ENCODE measurements at regions not wholly inside any gene's neighbourhood (a gene's known extent, or its start where the extent isn't known, plus 50 kb on each side); places are given as distances from the start of the nearest gene placed in this dataset.
"Not testable (repeated sequence)": the region's sequence is repeated elsewhere in the genome, so short reads cannot be mapped to it uniquely, and the experiment has no call there.

DNA sequence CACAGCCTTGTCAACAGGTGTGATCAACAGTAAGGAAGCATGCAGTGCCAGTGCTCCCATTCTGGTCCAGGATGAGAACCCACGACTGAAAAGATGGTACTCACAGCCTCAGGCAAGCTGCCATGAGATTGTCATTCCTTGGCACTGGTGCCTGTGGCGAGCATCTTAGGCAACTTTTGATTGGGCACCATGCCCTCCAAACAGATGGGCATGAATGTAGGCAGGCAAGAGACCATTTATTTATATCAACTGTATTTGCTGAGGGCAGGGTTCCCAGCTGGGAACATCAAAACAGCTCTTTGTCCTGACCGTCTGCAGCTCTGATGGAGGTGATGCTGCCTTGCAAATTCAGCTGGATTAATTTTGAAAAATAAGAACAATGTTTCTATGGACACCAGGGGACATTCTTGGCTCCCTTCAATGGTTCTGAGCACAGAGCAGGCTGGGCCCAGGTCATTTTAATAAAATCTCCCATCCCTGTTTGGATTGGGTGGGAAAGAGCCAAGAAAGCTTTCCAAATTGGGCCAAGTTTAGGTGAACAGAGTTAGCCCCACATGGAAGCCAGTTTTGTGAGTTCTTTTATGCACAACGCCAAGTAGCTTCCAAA is 522.5 kb downstream of the RMST start:
- DNase-seq (ENCODE audit: low read depth) = no peak

DNA sequence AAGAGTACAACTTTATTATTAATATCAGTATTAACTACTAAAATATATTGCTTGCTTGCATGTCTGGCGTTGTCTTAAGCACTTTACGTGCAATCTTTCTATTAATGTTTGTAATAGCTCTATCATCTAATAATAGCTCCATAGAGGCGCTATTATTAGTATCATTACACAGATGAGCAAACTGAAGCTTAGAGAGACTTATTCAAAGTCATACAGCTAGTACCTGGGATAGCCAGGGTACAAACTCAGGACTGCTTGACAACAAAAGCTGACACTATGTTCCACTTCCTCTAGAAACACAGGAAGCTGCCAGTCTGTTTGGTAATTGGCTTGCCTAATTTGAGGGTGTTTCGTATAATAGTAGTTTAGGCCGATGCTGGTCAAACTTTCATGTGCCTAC is 523.2 kb downstream of the RMST start:
- DNase-seq (ENCODE audit: low read depth) = no peak

DNA sequence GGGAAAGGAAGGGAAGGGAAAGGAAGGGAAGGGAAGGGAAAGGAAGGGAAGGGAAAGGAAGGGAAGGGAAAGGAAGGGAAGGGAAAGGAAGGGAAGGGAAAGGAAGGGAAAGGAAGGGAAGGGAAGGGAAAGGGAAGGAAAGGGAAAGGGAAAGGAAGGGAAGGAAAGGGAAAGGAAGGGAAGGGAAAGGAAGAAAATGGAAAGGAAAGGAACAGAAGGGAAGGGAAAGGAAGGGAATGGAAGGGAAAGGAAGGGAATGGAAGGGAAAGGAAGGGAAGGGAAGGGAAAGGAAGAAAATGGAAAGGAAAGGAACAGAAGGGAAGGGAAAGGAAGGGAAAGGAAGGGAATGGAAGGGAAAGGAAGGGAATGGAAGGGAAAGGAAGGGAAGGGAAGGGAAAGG is 526.0 kb downstream of the RMST start:
- not testable (repeated sequence) for DNase-seq (ENCODE audit: low read depth)

DNA sequence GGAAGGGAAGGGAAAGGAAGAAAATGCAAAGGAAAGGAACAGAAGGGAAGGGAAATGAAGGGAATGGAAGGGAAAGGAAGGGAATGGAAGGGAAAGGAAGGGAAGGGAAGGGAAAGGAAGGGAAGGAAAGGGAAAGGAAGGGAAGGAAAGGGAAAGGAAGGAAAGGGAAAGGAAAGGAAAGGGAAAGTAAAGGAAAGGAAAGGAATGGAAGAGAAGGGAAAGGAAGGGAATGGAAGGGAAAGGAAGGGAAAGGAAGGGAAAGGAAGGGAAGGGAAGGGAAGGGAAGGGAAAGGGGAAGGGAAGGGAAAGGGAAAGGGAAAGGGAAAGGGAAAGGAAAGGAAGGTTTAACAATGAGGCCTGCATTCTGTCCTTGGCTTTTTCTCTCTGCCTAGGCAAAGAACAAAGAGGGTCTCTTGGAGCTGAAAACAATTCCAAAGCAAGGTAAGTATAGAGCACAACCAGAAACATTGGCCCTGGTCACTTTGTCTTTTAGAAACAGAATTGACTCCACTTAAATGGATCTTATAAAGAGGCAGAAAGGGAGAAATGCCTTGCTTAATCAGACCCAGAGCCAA is 525.9 kb upstream of the TMPO start:
- DNase-seq (ENCODE audit: low read depth) = no peak

DNA sequence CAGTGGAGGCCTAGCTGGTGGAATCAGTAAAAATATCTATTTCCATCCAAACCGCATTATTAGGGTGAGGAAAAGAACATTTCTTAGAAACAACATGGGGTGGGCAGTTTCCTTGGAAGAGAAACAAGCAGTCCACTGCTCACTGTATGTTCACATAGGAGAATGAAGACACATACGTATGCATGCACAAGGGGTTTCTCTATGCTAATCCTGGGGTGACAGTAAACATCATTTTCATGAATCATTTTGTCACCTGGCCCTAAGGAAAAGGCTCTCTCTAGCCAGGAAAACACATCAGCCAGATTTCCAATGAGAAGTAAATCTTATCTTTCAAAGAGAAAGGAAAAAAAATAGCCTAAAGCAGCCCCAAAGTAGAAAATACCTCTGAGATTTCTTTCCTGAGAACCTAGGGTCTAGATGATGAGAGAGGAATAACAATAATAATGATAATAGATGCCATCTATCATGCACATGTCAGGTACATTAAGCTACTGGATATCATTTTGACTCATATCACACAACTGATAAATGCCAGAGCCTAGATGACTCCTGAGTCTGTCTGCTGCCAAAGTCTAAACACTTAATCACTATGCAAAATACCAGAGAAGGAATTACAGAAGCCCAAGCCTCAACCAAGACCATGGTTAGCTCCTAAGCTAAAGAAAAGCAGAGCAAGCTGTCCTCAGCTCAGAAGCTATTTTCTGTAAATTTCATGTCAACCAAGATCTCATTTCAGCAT is 520.5 kb upstream of the TMPO start:
- DNase-seq (ENCODE audit: low read depth) = no peak

DNA sequence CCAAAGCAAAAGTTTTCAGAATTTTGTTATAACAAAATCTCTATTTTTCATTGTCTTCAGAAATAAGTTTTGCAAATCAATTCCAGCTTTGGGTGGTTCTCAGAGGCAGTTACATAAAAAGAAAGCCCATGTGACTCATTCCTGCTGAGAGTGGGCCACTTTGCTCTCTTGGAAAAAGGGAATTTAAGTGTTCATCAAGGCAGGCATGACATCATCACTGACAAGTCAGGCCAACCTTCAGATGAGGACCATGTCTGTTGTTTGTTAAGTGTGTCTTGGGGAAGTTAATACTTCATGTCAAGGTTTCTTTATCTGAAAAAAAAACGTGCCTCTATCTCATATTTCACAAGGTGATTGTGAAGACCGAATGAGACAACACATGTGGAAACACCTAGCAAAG is 519.8 kb upstream of the TMPO start:
- DNase-seq (ENCODE audit: low read depth) = no peak

GRCh38 chr12:98001430-98001829 is 514.0 kb upstream of the TMPO start:
- DNase-seq (ENCODE audit: low read depth) = no peak

- no peak for DNase-seq (ENCODE audit: low read depth)
These were observed 512.4 kb upstream of the TMPO start for GRCh38 chr12:98002887-98003493.

DNA sequence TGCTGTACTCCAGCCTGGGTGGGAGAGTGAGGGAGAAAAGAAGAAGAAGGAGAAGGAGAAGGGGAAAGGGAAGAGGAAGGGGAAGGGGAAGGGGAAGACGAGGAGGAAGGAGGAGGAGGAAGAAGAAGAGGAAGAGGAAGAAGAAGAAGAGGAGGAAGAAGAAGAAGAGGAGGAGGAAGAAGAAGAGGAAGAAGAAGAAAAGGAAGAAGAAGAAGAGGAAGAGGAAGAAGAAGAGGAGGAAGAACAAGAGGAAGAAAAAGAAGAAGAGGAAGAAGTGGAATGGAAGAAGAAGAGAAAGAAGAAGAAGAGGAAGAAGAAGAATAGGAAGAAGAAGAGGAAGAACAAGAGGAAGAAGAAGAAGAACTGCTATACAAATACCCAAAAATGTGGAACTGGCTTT is 507.4 kb upstream of the TMPO start:
- DNase-seq (ENCODE audit: low read depth) = no peak

DNA sequence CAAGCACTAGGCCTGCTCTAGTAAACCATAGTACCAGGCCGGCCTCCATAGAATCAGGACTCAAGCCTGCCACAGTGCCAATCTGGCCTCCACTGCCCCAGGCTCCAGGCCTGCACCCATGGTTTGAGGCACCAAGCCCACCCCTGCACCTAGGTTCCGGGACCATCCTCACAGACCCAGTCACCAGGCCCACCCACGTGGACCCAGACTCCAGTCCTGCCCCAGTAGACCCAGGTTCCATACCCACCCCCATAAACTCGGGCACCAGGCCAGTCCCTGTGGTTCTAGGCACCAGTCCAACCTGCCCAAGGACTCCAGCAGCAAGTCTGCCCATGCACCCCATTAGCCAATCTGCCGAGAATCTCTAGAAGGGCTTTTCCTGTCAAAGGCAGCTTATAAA is 501.8 kb upstream of the TMPO start:
- DNase-seq (ENCODE audit: low read depth) = no peak

DNA sequence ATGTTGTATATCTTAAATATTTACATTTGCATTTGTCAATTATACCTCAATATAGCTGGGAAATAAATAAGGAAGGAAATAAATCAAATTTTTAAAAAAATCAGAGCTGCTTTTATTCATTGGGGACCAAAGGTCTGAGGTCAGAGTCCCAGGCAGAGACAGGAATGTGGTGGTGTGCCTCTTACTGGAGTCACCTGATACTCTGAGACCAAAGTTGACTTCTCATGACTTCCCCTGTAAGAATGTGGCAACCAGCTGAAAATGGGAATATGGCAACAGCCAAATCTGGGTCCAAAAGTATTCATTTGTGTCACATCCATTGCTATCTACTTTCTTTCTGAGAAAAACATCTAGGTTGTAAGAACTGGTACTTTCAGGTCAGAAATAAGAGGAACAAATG is 496.6 kb upstream of the TMPO start:
- no peak for DNase-seq (ENCODE audit: low read depth)

- no peak for DNase-seq (ENCODE audit: low read depth)
These were observed 495.0 kb upstream of the TMPO start for GRCh38 chr12:98020376-98020775.

DNA sequence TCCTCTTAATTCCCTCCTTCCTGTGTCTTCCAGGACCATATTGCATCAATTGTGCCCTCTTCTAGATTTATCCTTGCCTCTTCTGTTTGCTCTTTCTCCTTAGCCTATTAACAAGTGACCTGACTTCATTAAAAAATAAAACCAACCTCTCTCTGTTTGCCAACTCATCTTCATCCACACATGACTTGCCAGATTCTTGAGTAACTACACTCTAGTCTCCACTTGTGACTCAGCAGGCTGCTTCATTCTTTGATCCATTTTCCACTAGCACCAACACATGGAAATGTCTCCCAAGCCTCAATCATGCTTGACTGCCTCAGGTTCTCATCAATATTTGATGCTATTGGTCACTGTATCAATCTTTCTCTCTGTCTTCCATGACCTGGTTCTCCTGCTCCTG is 492.4 kb upstream of the TMPO start:
- DNase-seq (ENCODE audit: low read depth) = no peak

DNA sequence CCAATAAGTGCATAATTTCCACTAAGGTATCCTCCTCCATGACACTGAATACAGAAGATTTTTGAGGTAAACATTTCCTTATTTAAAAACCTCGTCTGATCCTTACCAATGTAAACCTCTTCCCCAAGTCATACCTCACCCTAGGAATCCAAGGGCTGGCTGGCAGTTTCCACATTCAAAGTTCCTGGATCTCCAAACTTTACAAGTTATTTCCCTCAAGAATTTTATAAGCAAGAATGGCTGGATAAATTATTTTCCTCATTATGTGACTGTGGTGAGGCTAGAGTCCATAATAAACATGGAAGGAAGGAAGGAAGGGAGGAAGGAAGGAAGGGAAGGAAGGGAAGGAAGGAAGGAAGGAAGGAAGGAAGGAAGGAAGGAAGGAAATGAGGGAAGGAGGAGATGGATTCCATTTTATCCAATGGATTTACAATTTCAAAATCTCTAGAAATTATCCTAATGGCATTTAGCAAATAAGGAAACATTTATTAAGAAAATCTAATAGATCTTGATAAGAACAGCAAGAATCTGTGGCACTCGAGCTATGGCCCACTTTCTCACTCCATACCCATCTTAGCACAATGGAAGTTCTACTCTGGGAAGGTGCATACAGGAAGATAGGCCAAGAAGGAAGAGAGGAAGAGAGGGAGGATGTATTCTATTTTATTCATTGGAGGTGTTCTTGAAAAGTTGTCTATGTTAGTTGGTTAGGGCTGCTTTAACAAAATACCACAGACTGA is 477.8 kb upstream of the TMPO start:
- no peak for DNase-seq (ENCODE audit: low read depth)

DNA sequence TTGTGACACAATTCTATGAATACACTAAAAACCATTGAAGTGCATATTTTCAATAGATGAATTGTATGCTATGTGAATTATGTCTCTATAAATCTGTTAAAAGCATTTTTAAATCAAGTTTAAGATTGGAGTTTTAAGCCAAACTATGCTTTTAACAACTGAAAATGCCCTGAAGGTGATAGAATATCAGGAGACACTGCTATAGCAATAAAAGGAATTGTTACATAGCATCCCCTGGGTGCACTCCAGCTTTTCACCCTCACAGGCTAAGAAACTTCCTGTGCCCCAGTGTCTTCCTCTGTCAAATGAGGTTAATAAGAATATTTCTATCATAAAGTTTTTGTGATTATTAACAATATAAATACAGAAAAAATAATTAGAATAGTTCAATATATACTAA is 472.7 kb upstream of the TMPO start:
- DNase-seq (ENCODE audit: low read depth) = no peak

- no peak for DNase-seq (ENCODE audit: low read depth)
These were observed 470.0 kb upstream of the TMPO start for GRCh38 chr12:98045395-98045794.

DNA sequence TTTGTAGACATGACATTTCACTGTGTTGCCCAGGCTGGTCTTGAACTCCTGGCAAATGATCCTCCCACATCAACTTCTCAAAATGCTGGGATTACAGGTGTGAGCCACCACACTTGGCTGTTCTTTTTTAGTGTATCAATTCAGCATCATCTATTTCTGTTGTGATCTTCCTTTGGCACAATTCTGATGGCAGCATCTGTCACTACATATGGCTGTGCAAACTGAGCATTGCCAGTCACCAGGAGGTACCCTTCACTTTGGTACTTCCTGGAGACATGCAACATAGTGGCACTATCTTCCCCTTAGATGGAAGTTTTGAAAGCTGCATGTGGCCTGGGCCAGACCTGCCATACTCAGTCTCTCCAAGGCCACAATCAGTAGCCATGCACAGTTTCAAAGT is 467.1 kb upstream of the TMPO start:
- DNase-seq (ENCODE audit: low read depth) = no peak

DNA sequence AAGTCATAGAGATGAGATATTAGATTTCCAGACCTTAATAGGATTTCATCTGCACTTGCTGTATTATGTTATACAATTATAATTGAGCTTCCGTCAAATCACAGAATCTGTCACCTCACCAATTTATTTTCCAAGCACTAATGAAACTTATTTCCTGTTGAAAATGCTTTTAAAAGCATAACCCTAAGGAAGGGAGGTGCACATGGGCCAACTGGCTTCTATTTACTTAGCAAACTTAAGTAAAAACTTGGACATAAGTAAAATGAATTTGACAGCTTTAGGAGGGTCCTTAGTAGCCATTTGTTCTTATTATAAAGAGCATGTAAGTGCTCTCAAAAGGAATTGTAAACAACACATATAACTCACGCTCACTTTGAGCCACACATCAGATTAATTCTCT is 462.2 kb upstream of the TMPO start:
- DNase-seq (ENCODE audit: low read depth) = no peak

GRCh38 chr12:98057701-98058100 is 457.7 kb upstream of the TMPO start:
- DNase-seq (ENCODE audit: low read depth) = no peak

GRCh38 chr12:98058213-98058612 is 457.2 kb upstream of the TMPO start:
- DNase-seq (ENCODE audit: low read depth) = no peak

DNA sequence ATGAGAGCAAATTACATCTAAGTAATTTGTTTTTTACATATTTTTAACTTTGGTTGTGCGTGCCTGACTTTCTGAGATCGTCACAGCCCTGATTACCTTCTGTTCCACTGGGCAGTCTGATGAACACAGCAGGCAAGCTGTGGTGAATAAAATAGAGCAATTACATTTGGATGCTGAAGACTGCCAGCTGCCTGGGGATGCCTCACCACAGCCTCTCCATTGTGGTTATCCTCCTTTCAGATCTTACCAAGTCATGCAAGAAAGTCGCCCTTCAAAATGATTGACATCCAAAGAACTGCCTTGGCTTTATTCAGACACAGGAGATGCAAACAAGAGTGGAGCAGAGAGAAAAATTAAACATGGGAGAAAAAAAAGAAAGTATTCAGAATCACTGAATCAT is 456.6 kb upstream of the TMPO start:
- DNase-seq (ENCODE audit: low read depth) = no peak

- DNase-seq (ENCODE audit: low read depth) = no peak
These were observed 455.6 kb upstream of the TMPO start for GRCh38 chr12:98059659-98060343.

Measured in HS-5 (cell line).